Mucosa of descending colon (tissue), 3 donors: ENCODE measurements at regions not wholly inside any gene's neighbourhood (a gene's known extent, or its start where the extent isn't known, plus 50 kb on each side); places are given as distances from the start of the nearest gene placed in this dataset.

ENCODE experiments used
- ATAC-seq: fragments of 200-7000 bp; cut with Tn5 transposase; one replicate; pipeline ENCODE4 v1.9.1; 2020; ENCODE audit warnings: mild to moderate bottlenecking, moderate library complexity
- DNase-seq, 3 donors: peaks; one replicate each; pipeline ENCODE4 v3.0.0-alpha.2; 2020
- H3K36me3 ChIP-seq: fragments of 200-600 bp; one replicate; pipeline ENCODE4 v1.8.0; 2021; ENCODE audit warnings: low read depth, mild to moderate bottlenecking
- H3K4me1 ChIP-seq: fragments of 200-600 bp; one replicate; pipeline ENCODE4 v1.8.0; 2021; ENCODE audit warnings: low read depth, mild to moderate bottlenecking
- H3K4me3 ChIP-seq: fragments of 200-600 bp; one replicate; pipeline ENCODE4 v1.8.0; 2021; ENCODE audit warnings: mild to moderate bottlenecking
- H3K9me3 ChIP-seq: fragments of 200-600 bp; one replicate; pipeline ENCODE4 v1.8.0; 2021; ENCODE audit warnings: mild to moderate bottlenecking
- CTCF ChIP-seq: fragments of 200-600 bp; IDR thresholded peaks from one replicate; pipeline ENCODE4 v1.8.0; 2022; ENCODE audit warnings: antibody characterized with exemption, mild to moderate bottlenecking
- intact Hi-C, 2 donors: fragments of 100-400 bp; cut with DNase I in 1 of 2; cut with micrococcal nuclease in 1 of 2; formaldehyde crosslinking; loops; one replicate each; pipeline versions ENCODE4 v1.11.0 to v1.11.1; 2022; cut with DNase I, micrococcal nuclease
- donor health status: DM: no; HTN: no; CAD: no; lungs with moderate emphysema.
- donor health status: DM: no; HTN: no; CAD: no.
- donor health status: DM: no; HTN: yes; CAD: no.

DNA sequence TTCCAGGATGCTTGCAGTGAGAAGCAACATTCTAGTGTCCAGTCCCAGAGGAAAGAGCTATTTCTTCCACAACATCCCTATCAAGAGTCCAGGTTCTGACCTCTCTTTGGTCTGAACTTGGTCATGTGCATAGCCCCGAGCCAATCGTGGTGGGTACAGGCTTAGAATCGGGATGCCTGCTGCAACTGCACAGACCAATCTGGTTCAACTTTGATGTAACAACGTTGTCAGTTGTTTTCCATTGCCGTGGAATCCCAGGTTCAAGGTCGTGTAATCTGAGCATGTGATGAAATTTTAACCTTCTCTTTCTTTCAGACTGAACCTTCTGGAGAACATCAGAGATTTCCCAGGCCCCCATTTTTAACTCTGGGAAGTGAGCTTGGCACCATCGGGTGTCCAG, 130.5 kb downstream of the ANKRD60 start:
- H3K4me1 ChIP-seq = no peaks in the 10 kb centered on the region
- intact Hi-C loops = no loop called here
- ATAC-seq = no peak

GRCh38 chr20:58097429-58097828, 131.0 kb downstream of the ANKRD60 start:
- no peaks in the 10 kb centered on the region for H3K36me3 ChIP-seq
- TF ChIP-seq CTCF = no peak
- H3K4me3 ChIP-seq = no peak overlapping the region
- H3K9me3 ChIP-seq = no peaks in the 10 kb centered on the region
- intact Hi-C loops = no loop called here
- no peak for ATAC-seq
- H3K4me1 ChIP-seq = no peaks in the 10 kb centered on the region
- DNase-seq = no peak

More for the DNA sequence above, 130.5 kb downstream of the ANKRD60 start:
- no peaks in the 10 kb centered on the region for H3K9me3 ChIP-seq
- H3K36me3 ChIP-seq = no peaks in the 10 kb centered on the region
- H3K4me3 ChIP-seq = no peak overlapping the region
- no peak for DNase-seq
- no peak for TF ChIP-seq CTCF

DNA sequence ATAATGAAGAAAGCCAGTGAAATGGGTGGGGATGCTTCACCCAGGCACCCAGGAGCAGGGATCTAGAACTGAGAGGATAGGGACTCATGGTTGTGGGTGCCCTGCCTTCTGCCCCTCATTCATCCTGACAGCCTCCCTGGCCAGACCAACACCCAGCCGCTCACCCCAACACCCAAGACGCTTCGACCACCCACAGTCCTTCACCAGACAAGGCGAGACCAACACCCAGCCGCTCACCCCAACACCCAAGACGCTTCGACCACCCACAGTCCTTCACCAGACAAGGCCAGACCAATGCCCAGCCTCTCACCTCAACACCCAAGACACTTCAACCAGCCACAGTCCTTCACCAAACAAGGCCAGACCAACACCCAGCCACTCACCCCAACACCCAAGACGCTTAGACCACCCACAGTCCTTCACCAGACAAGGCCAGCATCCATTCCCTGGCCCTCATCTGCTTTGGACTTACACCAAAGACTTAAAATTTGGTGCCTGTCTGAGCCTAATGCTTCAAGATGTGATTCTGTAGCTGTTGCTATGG, 131.5 kb downstream of the ANKRD60 start:
- intact Hi-C loops = no loop called here
- DNase-seq (no peak), ATAC-seq (no peak)
- Histone ChIP-seq H3K4me3 (no peak overlapping the region), H3K36me3 (no peaks in the 10 kb centered on the region), H3K4me1 (no peaks in the 10 kb centered on the region), H3K9me3 (no peaks in the 10 kb centered on the region)
- no peak for TF ChIP-seq CTCF

GRCh38 chr20:58094698-58095097, 133.8 kb downstream of the ANKRD60 start:
- DNase-seq (no peak), ATAC-seq (no peak)
- H3K4me3 ChIP-seq = no peak overlapping the region
- H3K4me1 ChIP-seq = no peaks in the 10 kb centered on the region
- no peaks in the 10 kb centered on the region for H3K36me3 ChIP-seq
- no peaks in the 10 kb centered on the region for H3K9me3 ChIP-seq
- intact Hi-C loops = no loop called here
- TF ChIP-seq CTCF = no peak

GRCh38 chr20:58094160-58094559, 134.3 kb downstream of the ANKRD60 start:
- H3K4me1 ChIP-seq = no peaks in the 10 kb centered on the region
- ATAC-seq = no peak
- H3K36me3 ChIP-seq = no peaks in the 10 kb centered on the region
- no peaks in the 10 kb centered on the region for H3K9me3 ChIP-seq
- intact Hi-C loops = no loop called here
- TF ChIP-seq CTCF = no peak
- no peak overlapping the region for H3K4me3 ChIP-seq
- no peak for DNase-seq

DNA sequence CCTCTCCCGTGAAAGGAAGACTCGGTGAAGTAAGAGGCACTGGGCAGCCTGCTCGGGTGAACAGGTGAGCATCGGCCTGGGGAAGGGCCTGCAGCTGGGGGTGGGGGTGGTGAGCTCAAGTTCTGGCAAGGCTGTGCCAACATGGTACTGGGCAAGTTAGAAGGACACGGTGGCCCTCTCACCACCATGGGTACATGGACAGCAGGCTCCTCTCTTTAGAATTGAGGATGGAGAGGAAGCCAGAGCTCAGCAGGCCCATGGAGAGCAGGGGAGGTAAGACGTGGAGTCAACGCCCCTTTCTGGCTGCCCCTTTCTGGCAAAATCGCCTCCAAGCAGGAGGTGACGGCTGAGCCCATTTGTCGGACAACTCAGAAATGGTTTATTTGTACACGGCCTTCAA, 135.6 kb downstream of the ANKRD60 start:
- intact Hi-C loops = no loop called here
- DNase-seq = no peak
- no peak overlapping the region for H3K4me3 ChIP-seq
- no peaks in the 10 kb centered on the region for H3K36me3 ChIP-seq
- ATAC-seq = no peak
- no peak for TF ChIP-seq CTCF
- H3K9me3 ChIP-seq = no peaks in the 10 kb centered on the region
- H3K4me1 ChIP-seq = no peaks in the 10 kb centered on the region
